CD4-positive, alpha-beta T cell (primary cell): ENCODE measurements at regions not wholly inside any gene's neighbourhood (a gene's known extent, or its start where the extent isn't known, plus 50 kb on each side); places are given as distances from the start of the nearest gene placed in this dataset.

Experiments used
- ATAC-seq: fragments of 200-7000 bp; cut with Tn5 transposase; one replicate; pipeline ENCODE4 v1.10.0; 2022; ENCODE audit warnings: mild to moderate bottlenecking; ENCODE audit not compliant: poor library complexity
- CTCF ChIA-PET: fragments of 350-600 bp; sonication (Branson Sonifier 250); formaldehyde crosslinking; loops from one replicate; lab custom pipeline; 2021; ENCODE audit warnings: antibody characterized with exemption, inconsistent platforms; lab: Charles Lee
- POLR2A ChIA-PET: fragments of 350-600 bp; sonication (Branson Sonifier 250); formaldehyde crosslinking; loops from one replicate; lab custom pipeline; 2021; ENCODE audit warnings: antibody characterized with exemption, inconsistent platforms; lab: Charles Lee
- DNase-seq, 14 experiments: peaks; one replicate each; pipeline ENCODE4 v3.0.0-alpha.2; 2013 to 2020; ENCODE audit warnings: mixed read lengths in 2 of 14
- H3K27ac ChIP-seq, 2 donors: one replicate each; pipeline versions ENCODE4 v1.5.1 to v1.7.0; 2013; ENCODE audit warnings: low read length in 2 of 2, low read depth in 1 of 2, mild to moderate bottlenecking in 1 of 2
- H3K27me3 ChIP-seq, 2 experiments: 1 replicate in 1 of 2; 2 replicates in 1 of 2; pipeline versions ENCODE4 v1.6.1 to v1.7.0; 2013; ENCODE audit warnings: low read length in 2 of 2, control low read depth in 1 of 2, mild to moderate bottlenecking in 1 of 2, moderate library complexity in 1 of 2; ENCODE audit not compliant: insufficient read depth in 2 of 2, control insufficient read depth in 1 of 2
- H3K36me3 ChIP-seq: one replicate; pipeline ENCODE4 v1.6.1; 2013; ENCODE audit warnings: low read length, control low read depth; ENCODE audit not compliant: insufficient read depth
- H3K4me1 ChIP-seq: one replicate; pipeline ENCODE4 v1.6.1; 2013; ENCODE audit warnings: low read length, control low read depth; ENCODE audit not compliant: insufficient read depth
- H3K4me3 ChIP-seq: one replicate; pipeline ENCODE4 v1.5.1; 2013; ENCODE audit warnings: mild to moderate bottlenecking, low read length, moderate library complexity
- H3K9me3 ChIP-seq, 2 experiments: 1 replicate in 1 of 2; 2 replicates in 1 of 2; pipeline versions ENCODE4 v1.6.1 to v1.7.0; 2013; ENCODE audit warnings: low read length in 2 of 2, mild to moderate bottlenecking in 2 of 2, control low read depth in 1 of 2, moderate library complexity in 1 of 2; ENCODE audit not compliant: control insufficient read depth in 1 of 2, insufficient read depth in 1 of 2
- H3K27ac Mint-ChIP-seq: one replicate; pipeline ENCODE4 v1.8.0; 2020; ENCODE audit warnings: mixed read lengths
- H3K27me3 Mint-ChIP-seq: one replicate; pipeline ENCODE4 v1.8.0; 2021; ENCODE audit warnings: mixed read lengths
- H3K36me3 Mint-ChIP-seq: one replicate; pipeline ENCODE4 v1.8.0; 2021; ENCODE audit warnings: low read depth, mixed read lengths
- H3K4me1 Mint-ChIP-seq: one replicate; pipeline ENCODE4 v1.8.0; 2021; ENCODE audit warnings: low read depth, mixed read lengths
- H3K4me3 Mint-ChIP-seq: one replicate; pipeline ENCODE4 v1.8.0; 2020; ENCODE audit warnings: mild to moderate bottlenecking, mixed read lengths
- H3K9me3 Mint-ChIP-seq: one replicate; pipeline ENCODE4 v1.8.0; 2020; ENCODE audit warnings: mixed read lengths
- intact Hi-C, 2 experiments: fragments of 100-400 bp; cut with DNase I in 1 of 2; cut with micrococcal nuclease in 1 of 2; formaldehyde crosslinking; loops; one replicate each; pipeline versions ENCODE4 v1.15.1 to v1.9.0; 2023 to 2025; cut with DNase I, micrococcal nuclease
- TF ChIP-seq, protein P1 (sequence below): fragments of 200-600 bp; IDR thresholded peaks from one replicate; pipeline ENCODE4 v1.8.0; 2022; ENCODE audit warnings: antibody characterized with exemption, mild to moderate bottlenecking

DNA sequence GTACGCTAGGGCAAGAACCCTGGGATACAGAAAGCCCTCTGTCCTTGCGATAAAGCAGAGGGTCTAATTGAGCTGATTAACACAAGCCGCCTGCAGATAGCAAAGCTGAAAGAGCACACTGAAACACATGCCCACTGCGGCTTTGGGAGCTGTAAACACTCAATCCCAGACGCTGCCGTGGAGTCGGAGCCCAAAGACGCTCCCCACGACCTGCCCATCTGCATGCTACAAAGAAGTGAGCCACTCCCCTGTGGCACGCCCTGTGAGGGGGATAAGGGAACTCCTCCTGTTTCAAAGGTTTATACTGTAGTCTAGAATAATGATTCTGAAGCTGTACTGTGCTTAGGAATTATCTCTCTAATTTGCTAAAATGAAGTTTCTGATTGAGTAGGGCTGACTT lies 985.6 kb upstream of the GHITM start:
- Histone ChIP-seq H3K9me3 (peaks cover 0 to 9% of the 10 kb centered on the region in 2 experiments), H3K36me3 (no peaks in the 10 kb centered on the region), H3K4me3 (no peak overlapping the region), H3K27me3 (no peaks in the 10 kb centered on the region), H3K27ac (no peak overlapping the region), H3K4me1 (no peaks in the 10 kb centered on the region)
- Mint-ChIP-seq H3K27ac (no peak overlapping the region), H3K4me1 (no peaks in the 10 kb centered on the region), H3K27me3 (no peaks in the 10 kb centered on the region), H3K9me3 (no peaks in the 10 kb centered on the region), H3K4me3 (no peak overlapping the region), H3K36me3 (no peaks in the 10 kb centered on the region)
- DNase-seq, result no peak
- TF ChIP-seq, protein P1, sequence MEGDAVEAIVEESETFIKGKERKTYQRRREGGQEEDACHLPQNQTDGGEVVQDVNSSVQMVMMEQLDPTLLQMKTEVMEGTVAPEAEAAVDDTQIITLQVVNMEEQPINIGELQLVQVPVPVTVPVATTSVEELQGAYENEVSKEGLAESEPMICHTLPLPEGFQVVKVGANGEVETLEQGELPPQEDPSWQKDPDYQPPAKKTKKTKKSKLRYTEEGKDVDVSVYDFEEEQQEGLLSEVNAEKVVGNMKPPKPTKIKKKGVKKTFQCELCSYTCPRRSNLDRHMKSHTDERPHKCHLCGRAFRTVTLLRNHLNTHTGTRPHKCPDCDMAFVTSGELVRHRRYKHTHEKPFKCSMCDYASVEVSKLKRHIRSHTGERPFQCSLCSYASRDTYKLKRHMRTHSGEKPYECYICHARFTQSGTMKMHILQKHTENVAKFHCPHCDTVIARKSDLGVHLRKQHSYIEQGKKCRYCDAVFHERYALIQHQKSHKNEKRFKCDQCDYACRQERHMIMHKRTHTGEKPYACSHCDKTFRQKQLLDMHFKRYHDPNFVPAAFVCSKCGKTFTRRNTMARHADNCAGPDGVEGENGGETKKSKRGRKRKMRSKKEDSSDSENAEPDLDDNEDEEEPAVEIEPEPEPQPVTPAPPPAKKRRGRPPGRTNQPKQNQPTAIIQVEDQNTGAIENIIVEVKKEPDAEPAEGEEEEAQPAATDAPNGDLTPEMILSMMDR, result no peak
- POLR2A ChIA-PET, result no interaction called here
- ATAC-seq, result no peak
- intact Hi-C loops, result loop anchor here in 1 of 2 experiments (10.0 kb wide), 1 partner anchor 59 kb away; no protein-coding TSS in a partner anchor
- CTCF ChIA-PET, result no interaction called here

DNA sequence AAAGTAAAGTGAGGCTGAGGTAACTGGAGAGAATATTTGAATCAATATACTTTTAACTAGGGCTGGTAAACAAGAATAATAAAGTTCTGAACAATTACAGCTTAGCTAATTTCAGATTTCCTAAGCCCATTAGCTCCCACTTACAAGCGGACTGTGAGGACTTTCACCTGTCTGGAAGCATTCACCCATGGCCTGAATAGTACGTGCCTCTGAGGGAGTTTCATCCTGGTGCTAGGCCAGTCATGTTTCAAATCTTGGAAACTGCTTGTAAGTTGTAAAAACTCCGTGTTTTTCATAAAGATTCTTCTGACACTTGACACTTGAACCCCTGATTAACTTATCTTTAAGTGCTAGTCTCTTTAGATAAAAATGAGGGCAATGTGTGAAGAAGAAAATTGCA lies 975.2 kb upstream of the GHITM start:
- no peaks in the 10 kb centered on the region for H3K4me1 ChIP-seq
- H3K27me3 ChIP-seq, result no peaks in the 10 kb centered on the region
- ATAC-seq, result no peak
- intact Hi-C loops, result no loop called here
- H3K36me3 ChIP-seq, result no peaks in the 10 kb centered on the region
- H3K4me3 ChIP-seq, result no peak overlapping the region
- no peaks in the 10 kb centered on the region for H3K9me3 ChIP-seq
- H3K27ac Mint-ChIP-seq, result no peak overlapping the region
- TF ChIP-seq, protein P1, result no peak
- ChIA-PET CTCF (no interaction called here), POLR2A (no interaction called here)
- no peaks in the 10 kb centered on the region for H3K4me1 Mint-ChIP-seq
- no peak overlapping the region for H3K27ac ChIP-seq
- H3K4me3 Mint-ChIP-seq, result no peak overlapping the region
- peaks cover 3% of the 10 kb centered on the region for H3K9me3 Mint-ChIP-seq
- DNase-seq, result no peak
- H3K27me3 Mint-ChIP-seq, result no peaks in the 10 kb centered on the region
- no peaks in the 10 kb centered on the region for H3K36me3 Mint-ChIP-seq

DNA sequence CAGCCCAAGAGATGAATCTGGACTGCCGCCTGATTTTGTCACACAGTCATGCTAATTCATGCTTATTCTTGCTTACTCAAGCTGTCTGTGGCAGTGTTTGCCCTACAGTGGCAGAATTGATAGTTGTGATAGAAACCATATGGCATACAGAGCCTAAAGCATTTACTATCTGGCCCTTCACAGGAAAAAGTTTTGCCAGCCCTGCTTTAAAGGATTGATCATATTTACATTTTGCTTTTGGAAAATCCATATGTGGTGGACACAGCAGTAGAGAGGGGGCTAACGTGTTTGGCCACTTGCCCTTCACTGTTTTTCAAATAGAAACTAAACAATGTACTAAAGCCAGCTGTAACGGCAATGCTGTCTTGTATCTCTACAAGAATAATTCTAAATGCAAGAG lies 974.0 kb upstream of the GHITM start:
- Histone ChIP-seq H3K27ac (no peak overlapping the region), H3K4me1 (no peaks in the 10 kb centered on the region), H3K9me3 (no peaks in the 10 kb centered on the region), H3K36me3 (no peaks in the 10 kb centered on the region), H3K27me3 (no peaks in the 10 kb centered on the region), H3K4me3 (no peak overlapping the region)
- TF ChIP-seq, protein P1, result no peak
- Mint-ChIP-seq H3K36me3 (no peaks in the 10 kb centered on the region), H3K27me3 (no peaks in the 10 kb centered on the region), H3K9me3 (peaks cover 3% of the 10 kb centered on the region), H3K4me3 (no peak overlapping the region), H3K27ac (no peak overlapping the region), H3K4me1 (no peaks in the 10 kb centered on the region)
- DNase-seq, result no peak
- CTCF ChIA-PET, result no interaction called here
- intact Hi-C loops, result no loop called here
- POLR2A ChIA-PET, result no interaction called here
- ATAC-seq, result no peak
